SK-N-SH (cell line): ENCODE measurements at regions not wholly inside any gene's neighbourhood (a gene's known extent, or its start where the extent isn't known, plus 50 kb on each side); places are given as distances from the start of the nearest gene placed in this dataset.

Experiments
- CTCF ChIA-PET: fragments of 300-600, 350-600 bp; formaldehyde crosslinking; extraction: SDS; loops from one replicate; lab custom pipeline; 2021; lab: Yijun Ruan, JAX
- POLR2A ChIA-PET: fragments of 350-600 bp; sonication (Branson Sonifier 250); formaldehyde crosslinking; extraction: SDS; loops from one replicate; lab custom pipeline; 2020; ENCODE audit warnings: antibody characterized with exemption, inconsistent platforms; lab: Yijun Ruan, JAX
- DNase-seq: peaks from one replicate; pipeline ENCODE4 v3.0.0; 2012
- H2AFZ ChIP-seq: fragments of 200-600 bp; sonication (generic); 2 replicates; pipeline ENCODE4 v1.8.1; 2016; ENCODE audit warnings: antibody characterized with exemption, mild to moderate bottlenecking, low read depth
- H3F3A ChIP-seq: fragments of 200-600 bp; sonication (generic); replicated peaks from 2 replicates; pipeline ENCODE3; 2016; ENCODE audit warnings: antibody characterized with exemption, mild to moderate bottlenecking; ENCODE audit not compliant: insufficient read depth
- H3K27ac ChIP-seq, 2 experiments: fragments of 200-500 bp in 1 of 2; fragments of 200-600 bp in 1 of 2; sonication (Bioruptor generic) in 1 of 2; sonication (generic), shearing (Covaris generic) in 1 of 2; 2 replicates each; pipeline versions ENCODE4 v1.5.1 to v1.6.1; 2014 to 2016; ENCODE audit warnings: low read depth in 2 of 2, inconsistent platforms in 1 of 2, low read length in 1 of 2, mild to moderate bottlenecking in 1 of 2, mixed read lengths in 1 of 2
- H3K27me3 ChIP-seq: fragments of 200-600 bp; sonication (generic), shearing (Covaris generic); 2 replicates; pipeline ENCODE4 v1.6.1; 2016; ENCODE audit warnings: mixed run types; ENCODE audit not compliant: insufficient read depth
- H3K36me3 ChIP-seq, 2 experiments: fragments of 200-500 bp in 1 of 2; fragments of 200-600 bp in 1 of 2; sonication (Bioruptor generic) in 1 of 2; sonication (generic) in 1 of 2; replicated peaks in 1 of 2; 2 replicates each; pipeline versions ENCODE3 to v1.5.1; 2014 to 2016; ENCODE audit warnings: low read length in 1 of 2, mild to moderate bottlenecking in 1 of 2; ENCODE audit not compliant: insufficient read depth in 2 of 2, control insufficient read depth in 1 of 2
- H3K4me1 ChIP-seq, 2 experiments: fragments of 200-500 bp in 1 of 2; fragments of 200-600 bp in 1 of 2; sonication (Bioruptor generic) in 1 of 2; sonication (generic), shearing (Covaris generic) in 1 of 2; 2 replicates each; pipeline versions ENCODE4 v1.5.1 to v1.6.1; 2014 to 2016; ENCODE audit warnings: low read depth in 1 of 2, low read length in 1 of 2, mixed run types in 1 of 2; ENCODE audit not compliant: insufficient read depth in 2 of 2, control insufficient read depth in 1 of 2
- H3K4me2 ChIP-seq: fragments of 200-600 bp; sonication (generic), shearing (Covaris generic); 2 replicates; pipeline ENCODE4 v1.6.1; 2017; ENCODE audit warnings: mixed run types
- H3K4me3 ChIP-seq, 2 experiments: fragments of 200-500 bp in 1 of 2; fragments of 200-600 bp in 1 of 2; sonication (Bioruptor generic) in 1 of 2; sonication (generic), shearing (Covaris generic) in 1 of 2; 2 replicates each; pipeline versions ENCODE4 v1.5.1 to v1.8.1; 2014 to 2016; ENCODE audit warnings: low read depth in 2 of 2, inconsistent platforms in 1 of 2, low read length in 1 of 2, mild to moderate bottlenecking in 1 of 2, mixed read lengths in 1 of 2, moderate library complexity in 1 of 2
- H3K79me2 ChIP-seq: fragments of 200-600 bp; sonication (generic); 2 replicates; pipeline ENCODE4 v1.8.1; 2017; ENCODE audit warnings: mild to moderate bottlenecking; ENCODE audit not compliant: insufficient read depth
- H3K9ac ChIP-seq: fragments of 200-600 bp; sonication (generic); 2 replicates; pipeline ENCODE4 v1.6.1; 2017; ENCODE audit warnings: mixed run types
- H3K9me2 ChIP-seq: fragments of 200-600 bp; sonication (generic); 2 replicates; pipeline ENCODE4 v1.6.1; 2017; ENCODE audit warnings: mixed run types
- H3K9me3 ChIP-seq: fragments of 200-600 bp; sonication (generic); 2 replicates; pipeline ENCODE4 v1.6.1; 2017; ENCODE audit warnings: mixed run types, mild to moderate bottlenecking, moderate library complexity
- H4K20me1 ChIP-seq: fragments of 200-600 bp; sonication (generic); 2 replicates; pipeline ENCODE4 v1.6.1; 2017; ENCODE audit warnings: mild to moderate bottlenecking, mixed run types; ENCODE audit not compliant: insufficient read depth
- CHD2 ChIP-seq: fragments of 150-350 bp; IDR thresholded peaks from 2 replicates; pipeline ENCODE4 v1.6.1; 2018; ENCODE audit warnings: low read length; ENCODE audit not compliant: partially characterized antibody
- ELF1 ChIP-seq: IDR thresholded peaks from 2 replicates; pipeline ENCODE4 v1.4.0; 2012
- EP300 ChIP-seq, 2 experiments: IDR thresholded peaks; 2 replicates each; pipeline versions ENCODE4 v1.4.0 to v1.6.1; 2012; ENCODE audit warnings: borderline replicate concordance in 1 of 2, low read depth in 1 of 2, low read length in 1 of 2
- EZH2phosphoT487 ChIP-seq: fragments of 200-600 bp; sonication (generic); IDR thresholded peaks from 2 replicates; pipeline ENCODE4 v1.6.1; 2017; ENCODE audit warnings: low read depth, mixed run types, mild to moderate bottlenecking, antibody characterized with exemption, moderate library complexity, borderline replicate concordance
- FOSL2 ChIP-seq: IDR thresholded peaks from 2 replicates; pipeline ENCODE4 v1.4.0; 2012; ENCODE audit warnings: low read depth, mild to moderate bottlenecking, moderate library complexity, borderline replicate concordance
- FOXJ3 ChIP-seq: sonication (generic); formaldehyde crosslinking; IDR thresholded peaks from 2 replicates; pipeline ENCODE4 v1.5.1; 2020; ENCODE audit warnings: mild to moderate bottlenecking, missing genetic modification reagents
- FOXM1 ChIP-seq: IDR thresholded peaks from 2 replicates; pipeline ENCODE4 v1.4.0; 2012; ENCODE audit warnings: low read depth, mild to moderate bottlenecking
- GABPA ChIP-seq: IDR thresholded peaks from 2 replicates; pipeline ENCODE4 v1.4.0; 2012; ENCODE audit warnings: low read depth, mild to moderate bottlenecking
- GATA2 ChIP-seq: sonication (generic); formaldehyde crosslinking; IDR thresholded peaks from 2 replicates; pipeline ENCODE4 v1.5.0; 2020; ENCODE audit warnings: mild to moderate bottlenecking, missing genetic modification reagents
- JUND ChIP-seq: IDR thresholded peaks from 2 replicates; pipeline ENCODE4 v1.4.0; 2012
- MXI1 ChIP-seq: IDR thresholded peaks from 2 replicates; pipeline ENCODE4 v1.6.1; 2012; ENCODE audit warnings: mild to moderate bottlenecking, low read depth, low read length, improper control_type of control experiment
- NRF1 ChIP-seq: IDR thresholded peaks from 2 replicates; pipeline ENCODE4 v1.6.1; 2012; ENCODE audit warnings: low read depth, mild to moderate bottlenecking, low read length
- RXRA ChIP-seq: IDR thresholded peaks from 2 replicates; pipeline ENCODE4 v1.4.0; 2012; ENCODE audit warnings: low read depth, mild to moderate bottlenecking, borderline replicate concordance
- SIN3A ChIP-seq: IDR thresholded peaks from 2 replicates; pipeline ENCODE4 v1.6.1; 2012; ENCODE audit warnings: low read depth, mild to moderate bottlenecking, low read length, moderate library complexity, borderline replicate concordance
- SMC3 ChIP-seq: IDR thresholded peaks from 2 replicates; pipeline ENCODE4 v1.6.1; 2012; ENCODE audit warnings: low read depth, low read length, improper control_type of control experiment
- TAF1 ChIP-seq: IDR thresholded peaks from 2 replicates; pipeline ENCODE4 v1.6.1; 2012; ENCODE audit warnings: low read depth, mild to moderate bottlenecking, low read length, moderate library complexity, borderline replicate concordance
- TEAD4 ChIP-seq: IDR thresholded peaks from 2 replicates; pipeline ENCODE4 v1.4.0; 2012; ENCODE audit warnings: mild to moderate bottlenecking, borderline replicate concordance; ENCODE audit not compliant: insufficient read depth
- USF2 ChIP-seq: fragments of 150-350 bp; IDR thresholded peaks from 2 replicates; pipeline ENCODE4 v1.6.1; 2017; ENCODE audit warnings: antibody characterized with exemption, low read length, low read depth, borderline replicate concordance
- WGBS: methylation state at CpG from one replicate; pipeline ENCODE4 v1.1.6; 2017; ENCODE audit warnings: low lambda C conversion rate; 5-methylcytosine and 5-hydroxymethylcytosine counted together
- TF ChIP-seq, protein P1 (sequence below): fragments of 200-600 bp; sonication (generic); IDR thresholded peaks from 2 replicates; pipeline ENCODE4 v1.6.1; 2017; ENCODE audit warnings: antibody characterized with exemption, mild to moderate bottlenecking, moderate library complexity

GRCh38 chr15:46861796-46862195 lies 855.5 kb upstream of the SEMA6D start:
- Histone ChIP-seq H2AFZ (no peak overlapping the region), H3K4me3 (no peak overlapping the region), H3K27me3 (no peaks in the 10 kb centered on the region), H4K20me1 (no peaks in the 10 kb centered on the region), H3K36me3 (no peaks in the 10 kb centered on the region), H3K9me2 (no peaks in the 10 kb centered on the region), H3K79me2 (no peaks in the 10 kb centered on the region), H3K27ac (no peak overlapping the region), H3K4me1 (peaks cover 0 to 3% of the 10 kb centered on the region in 2 experiments; a peak in 2 of 4 replicates), H3K9me3 (no peaks in the 10 kb centered on the region), H3K9ac (no peak overlapping the region), H3K4me2 (no peak overlapping the region), H3F3A (no peaks in the 10 kb centered on the region)
- ChIA-PET POLR2A (no interaction called here), CTCF (interaction anchor here (1.0 kb wide), 1 partner anchor 17 kb away, joined by 3 read pairs; no protein-coding TSS in a partner anchor)
- DNase-seq, result no peak
- 45% methylated on average over 2 of the region's 2 CpGs for WGBS
- no peak for TF ChIP-seq CHD2
- no peak for TF ChIP-seq NRF1
- TF ChIP-seq JUND, result no peak
- TF ChIP-seq, all 33 proteins: peak for 0

DNA sequence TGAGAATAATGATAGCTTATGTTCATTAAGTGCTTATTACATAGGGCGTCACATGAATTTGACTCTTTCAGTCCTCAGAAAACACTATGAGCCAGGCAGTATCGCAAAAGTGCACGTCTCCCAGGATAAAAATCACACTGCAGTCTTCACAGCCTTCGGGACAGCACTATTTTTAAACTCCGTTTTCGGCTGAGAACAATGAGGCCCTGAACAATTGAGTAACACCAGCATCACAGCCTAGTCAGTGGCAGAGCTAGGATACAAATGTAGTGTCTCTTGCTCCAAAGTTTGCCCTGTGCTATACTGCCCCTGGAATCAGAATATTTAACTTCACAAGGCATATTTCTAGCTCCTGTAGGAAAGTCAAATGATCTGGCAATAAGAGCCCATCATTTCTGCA lies 852.1 kb upstream of the SEMA6D start:
- POLR2A ChIA-PET, result no interaction called here
- H3K4me3 ChIP-seq, result no peak overlapping the region

DNA sequence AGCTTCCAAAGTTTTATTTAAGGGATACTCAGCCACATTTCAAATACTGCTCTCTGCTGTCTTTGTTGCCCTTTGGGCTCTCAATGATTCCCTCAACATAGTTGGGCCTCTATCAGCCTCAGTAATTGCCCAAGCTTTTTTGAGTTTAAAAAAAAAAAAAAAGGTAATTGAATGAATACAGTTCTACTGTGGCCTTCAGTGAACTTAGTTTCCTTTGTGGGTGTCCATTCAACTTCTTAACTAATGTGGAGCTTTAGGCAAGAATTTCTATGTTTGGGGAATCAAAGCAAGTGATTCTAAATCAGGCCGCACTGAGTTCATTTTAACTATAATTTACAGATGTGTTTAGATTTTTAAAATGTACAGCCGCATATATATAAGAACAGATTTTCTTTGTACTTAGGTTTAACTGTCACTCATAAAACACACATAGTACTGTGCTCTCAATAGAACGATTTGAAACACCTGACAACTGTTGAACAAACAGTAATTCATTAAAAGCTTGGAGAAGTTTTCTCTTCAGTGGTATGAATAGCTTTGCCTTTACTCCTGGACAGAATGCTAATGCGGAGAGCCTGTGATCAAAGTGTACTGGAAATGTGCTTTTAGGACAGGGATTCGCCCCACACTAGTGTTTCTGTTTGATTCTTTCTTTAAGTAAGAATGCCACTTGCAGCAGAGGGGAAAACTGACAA lies 844.9 kb upstream of the SEMA6D start:
- H3K4me1 ChIP-seq, result no peaks in the 10 kb centered on the region
- H3K36me3 ChIP-seq, result no peaks in the 10 kb centered on the region
- no peak overlapping the region for H3K27ac ChIP-seq
- no peaks in the 10 kb centered on the region for H3F3A ChIP-seq
- no peaks in the 10 kb centered on the region for H4K20me1 ChIP-seq
- no peak overlapping the region for H3K4me2 ChIP-seq
- H3K9ac ChIP-seq, result no peak overlapping the region
- no peak overlapping the region for H2AFZ ChIP-seq
- DNase-seq, result no peak
- no peak overlapping the region for H3K4me3 ChIP-seq
- H3K27me3 ChIP-seq, result no peaks in the 10 kb centered on the region
- 46% methylated on average over 5 of the region's 5 CpGs for WGBS
- CTCF ChIA-PET, result no interaction called here
- H3K9me3 ChIP-seq, result no peaks in the 10 kb centered on the region
- POLR2A ChIA-PET, result no interaction called here
- H3K9me2 ChIP-seq, result no peaks in the 10 kb centered on the region
- H3K79me2 ChIP-seq, result no peaks in the 10 kb centered on the region
- no peak for TF ChIP-seq RXRA
- no peak for TF ChIP-seq USF2
- TF ChIP-seq FOXM1, result no peak
- no peak for TF ChIP-seq TEAD4
- no peak for TF ChIP-seq CHD2
- no peak for TF ChIP-seq EZH2phosphoT487
- no peak for TF ChIP-seq MXI1
- TF ChIP-seq, protein P1, sequence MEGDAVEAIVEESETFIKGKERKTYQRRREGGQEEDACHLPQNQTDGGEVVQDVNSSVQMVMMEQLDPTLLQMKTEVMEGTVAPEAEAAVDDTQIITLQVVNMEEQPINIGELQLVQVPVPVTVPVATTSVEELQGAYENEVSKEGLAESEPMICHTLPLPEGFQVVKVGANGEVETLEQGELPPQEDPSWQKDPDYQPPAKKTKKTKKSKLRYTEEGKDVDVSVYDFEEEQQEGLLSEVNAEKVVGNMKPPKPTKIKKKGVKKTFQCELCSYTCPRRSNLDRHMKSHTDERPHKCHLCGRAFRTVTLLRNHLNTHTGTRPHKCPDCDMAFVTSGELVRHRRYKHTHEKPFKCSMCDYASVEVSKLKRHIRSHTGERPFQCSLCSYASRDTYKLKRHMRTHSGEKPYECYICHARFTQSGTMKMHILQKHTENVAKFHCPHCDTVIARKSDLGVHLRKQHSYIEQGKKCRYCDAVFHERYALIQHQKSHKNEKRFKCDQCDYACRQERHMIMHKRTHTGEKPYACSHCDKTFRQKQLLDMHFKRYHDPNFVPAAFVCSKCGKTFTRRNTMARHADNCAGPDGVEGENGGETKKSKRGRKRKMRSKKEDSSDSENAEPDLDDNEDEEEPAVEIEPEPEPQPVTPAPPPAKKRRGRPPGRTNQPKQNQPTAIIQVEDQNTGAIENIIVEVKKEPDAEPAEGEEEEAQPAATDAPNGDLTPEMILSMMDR, result no peak

More for the DNA sequence above, 852.1 kb upstream of the SEMA6D start:
- WGBS, result 46% methylated on average over 6 of the region's 6 CpGs
- Histone ChIP-seq H2AFZ (no peak overlapping the region), H3K9ac (no peak overlapping the region), H3K27ac (no peak overlapping the region), H3K27me3 (no peaks in the 10 kb centered on the region), H3K9me3 (no peaks in the 10 kb centered on the region), H3K4me2 (no peak overlapping the region), H3F3A (no peaks in the 10 kb centered on the region), H3K9me2 (no peaks in the 10 kb centered on the region), H4K20me1 (no peaks in the 10 kb centered on the region), H3K79me2 (no peaks in the 10 kb centered on the region), H3K36me3 (no peaks in the 10 kb centered on the region), H3K4me1 (no peaks in the 10 kb centered on the region; a peak in 1 of 4 replicates)
- CTCF ChIA-PET, result interaction anchor here (0.8 to 1.5 kb wide), 3 partner anchors 13 to 54 kb away, joined by 3 to 6 read pairs (median 3); no protein-coding TSS in a partner anchor
- no peak for TF ChIP-seq SMC3
- TF ChIP-seq FOXM1, result no peak
- no peak for TF ChIP-seq NRF1
- TF ChIP-seq FOSL2, result no peak
- TF ChIP-seq SIN3A, result no peak
- TF ChIP-seq EZH2phosphoT487, result no peak
- no peak for TF ChIP-seq EP300 (IDR thresholded peaks at IDR 0.05; ENCODE audit: borderline replicate concordance in 1 of 2, low read depth in 1 of 2, low read length in 1 of 2)
- no peak for TF ChIP-seq TEAD4
- no peak for TF ChIP-seq FOXJ3 (CRISPR knock-in tag)
- TF ChIP-seq TAF1, result no peak
- no peak for TF ChIP-seq GABPA
- no peak for TF ChIP-seq ELF1
- no peak for TF ChIP-seq GATA2 (CRISPR knock-in tag)
- no peak for TF ChIP-seq MXI1
- DNase-seq, result no peak
